ENCODE measurements at regions not wholly inside any gene's neighbourhood (a gene's known extent, or its start where the extent isn't known, plus 50 kb on each side); places are given as distances from the start of the nearest gene placed in this dataset.

GRCh38 chr6:155528335-155528734 lies 72.7 kb upstream of the NOX3 start:
- Histone ChIP-seq H3K79me2 (replicated peaks; ENCODE audit: insufficient read depth) (no peaks in the 10 kb centered on the region), H3K36me3 (ENCODE audit: insufficient read depth) (no peaks in the 10 kb centered on the region), H3K4me3 (no peak overlapping the region), H4K20me1 (replicated peaks; ENCODE audit: insufficient read depth) (no peaks in the 10 kb centered on the region), H3K27ac (ENCODE audit: low read depth) (no peak overlapping the region), H2AFZ (no peak overlapping the region), H3K9me2 (ENCODE audit: insufficient read depth) (no peaks in the 10 kb centered on the region), H3K4me2 (no peak overlapping the region), H3K27me3 (ENCODE audit: insufficient read depth) (no peaks in the 10 kb centered on the region), H3F3A (replicated peaks; ENCODE audit: low read depth) (no peaks in the 10 kb centered on the region), H3K4me1 (ENCODE audit: insufficient read depth) (no peaks in the 10 kb centered on the region)
- Mint-ChIP-seq H3K27ac (no peak overlapping the region), H3K9me3 (peaks cover 2% of the 10 kb centered on the region; the same call in 2 of the 3 replicates), H3K4me1 (peaks cover 9% of the 10 kb centered on the region), H3K4me3 (no peak overlapping the region), H3K36me3 (ENCODE audit: low read depth) (peaks cover 3% of the 10 kb centered on the region; the same call in 1 of the 3 replicates), H3K27me3 (ENCODE audit: insufficient read depth, low read depth, poor library complexity) (no peaks in the 10 kb centered on the region)
- TF ChIP-seq POLR2AphosphoS5 (IDR thresholded peaks at IDR 0.05; ENCODE audit: low read depth) (no peak), REST (IDR thresholded peaks at IDR 0.05; ENCODE audit: unreplicated experiment) (no peak), CTCF (conservative IDR thresholded peaks at IDR 0.05; ENCODE audit: low read depth in 2 of 2) (no peak), CREB1 (CRISPR knock-in tag; IDR thresholded peaks at IDR 0.05; ENCODE audit: low read depth) (no peak), STAT1 (IDR thresholded peaks at IDR 0.05; ENCODE audit: unreplicated experiment) (no peak), JUNB (IDR thresholded peaks at IDR 0.05; ENCODE audit: unreplicated experiment) (no peak), ZNF114 (CRISPR knock-in tag; IDR thresholded peaks at IDR 0.05) (no peak), ZNF331 (CRISPR knock-in tag; IDR thresholded peaks at IDR 0.05; ENCODE audit: low read depth) (no peak), EZH2 (IDR thresholded peaks at IDR 0.05; ENCODE audit: low read depth, unreplicated experiment) (no peak), NANOG (IDR thresholded peaks at IDR 0.05; ENCODE audit: borderline replicate concordance) (no peak), ZNF462 (CRISPR knock-in tag; IDR thresholded peaks at IDR 0.05) (no peak), EZH2phosphoT487 (IDR thresholded peaks at IDR 0.05; ENCODE audit: unreplicated experiment) (no peak), ETS1 (IDR thresholded peaks at IDR 0.05) (no peak)
- ATAC-seq = no peak
- DNase-seq (ENCODE audit: low spot score) = no peak

Measured in GM23338 (cell line).